Tibial nerve (tissue), 4 donors: ENCODE measurements at regions not wholly inside any gene's neighbourhood (a gene's known extent, or its start where the extent isn't known, plus 50 kb on each side); places are given as distances from the start of the nearest gene placed in this dataset.

Source experiments
- CTCF ChIP-seq, 5 experiments: fragments of 200-600 bp in 3 of 5; fragments of 450-650 bp in 2 of 5; sonication (generic) in 3 of 5; IDR thresholded peaks; one replicate each; pipeline ENCODE4 v1.5.1; 2016 to 2019; ENCODE audit warnings: antibody characterized with exemption in 5 of 5, mild to moderate bottlenecking in 3 of 5, moderate library complexity in 2 of 5
- EP300 ChIP-seq, 2 donors: sonication (generic); formaldehyde crosslinking; IDR thresholded peaks; one replicate each; pipeline ENCODE4 v1.6.1; 2017; ENCODE audit warnings: antibody characterized with exemption in 2 of 2, mild to moderate bottlenecking in 1 of 2
- POLR2A ChIP-seq, 2 donors: fragments of 450-650 bp; IDR thresholded peaks; one replicate each; pipeline ENCODE4 v1.6.1; 2017; ENCODE audit warnings: antibody characterized with exemption in 2 of 2, mild to moderate bottlenecking in 2 of 2, moderate library complexity in 2 of 2

GRCh38 chr7:138267934-138268333, 191.7 kb downstream of the AKR1D1 start:
- TF ChIP-seq CTCF (IDR thresholded peaks at IDR 0.05) (no peak), POLR2A (IDR thresholded peaks at IDR 0.05) (no peak), EP300 (IDR thresholded peaks at IDR 0.05) (no peak)
